ENCODE measurements at regions not wholly inside any gene's neighbourhood (a gene's known extent, or its start where the extent isn't known, plus 50 kb on each side); places are given as distances from the start of the nearest gene placed in this dataset.

- Mint-ChIP-seq H3K27me3 (ENCODE audit: low read depth) (no peaks in the 10 kb centered on the region), H3K36me3 (ENCODE audit: low read depth) (no peaks in the 10 kb centered on the region), H3K4me1 (ENCODE audit: low read depth) (peaks cover 38% of the 10 kb centered on the region), H3K27ac (ENCODE audit: unreplicated experiment) (no peak overlapping the region), H3K9me3 (ENCODE audit: low read depth) (peaks cover 5% of the 10 kb centered on the region), H3K4me3 (ENCODE audit: unreplicated experiment) (no peak overlapping the region)
- TF ChIP-seq CTCF (IDR thresholded peaks at IDR 0.05): no peak
- DNase-seq (ENCODE audit: low spot score): no peak
Observed at GRCh38 chr13:97746649-97747048, 206.8 kb upstream of the IPO5 start.

- H3K27me3 Mint-ChIP-seq (ENCODE audit: low read depth): peaks cover 3% of the 10 kb centered on the region
- peaks cover 5% of the 10 kb centered on the region for H3K9me3 Mint-ChIP-seq (ENCODE audit: low read depth)
- H3K4me3 Mint-ChIP-seq (ENCODE audit: unreplicated experiment): no peak overlapping the region
- peaks cover 32% of the 10 kb centered on the region for H3K4me1 Mint-ChIP-seq (ENCODE audit: low read depth)
- no peak for DNase-seq (ENCODE audit: low spot score)
- peak; percentile 46 for TF ChIP-seq CTCF (IDR thresholded peaks at IDR 0.05)
- no peak overlapping the region for H3K27ac Mint-ChIP-seq (ENCODE audit: unreplicated experiment)
- H3K36me3 Mint-ChIP-seq (ENCODE audit: low read depth): no peaks in the 10 kb centered on the region
Observed at GRCh38 chr13:97749174-97749573, 204.3 kb upstream of the IPO5 start.

- H3K27ac Mint-ChIP-seq (ENCODE audit: unreplicated experiment): peak overlapping the region; percentile 1
Observed at GRCh38 chr13:97751477-97751876, 202.0 kb upstream of the IPO5 start.

GRCh38 chr13:97752961-97753668 lies 200.4 kb upstream of the IPO5 start:
- H3K9me3 Mint-ChIP-seq (ENCODE audit: low read depth): peaks cover 5% of the 10 kb centered on the region
- TF ChIP-seq CTCF (IDR thresholded peaks at IDR 0.05): no peak
- no peak for DNase-seq (ENCODE audit: low spot score)
- H3K27me3 Mint-ChIP-seq (ENCODE audit: low read depth): peaks cover 5% of the 10 kb centered on the region
- no peak overlapping the region for H3K4me3 Mint-ChIP-seq (ENCODE audit: unreplicated experiment)
- H3K4me1 Mint-ChIP-seq (ENCODE audit: low read depth): peaks cover 30% of the 10 kb centered on the region
- H3K36me3 Mint-ChIP-seq (ENCODE audit: low read depth): no peaks in the 10 kb centered on the region
- H3K27ac Mint-ChIP-seq (ENCODE audit: unreplicated experiment): no peak overlapping the region

More at GRCh38 chr13:97751477-97751876, 202.0 kb upstream of the IPO5 start:
- Mint-ChIP-seq H3K4me1 (ENCODE audit: low read depth) (peaks cover 20% of the 10 kb centered on the region), H3K4me3 (ENCODE audit: unreplicated experiment) (no peak overlapping the region), H3K9me3 (ENCODE audit: low read depth) (peaks cover 5% of the 10 kb centered on the region), H3K36me3 (ENCODE audit: low read depth) (no peaks in the 10 kb centered on the region), H3K27me3 (ENCODE audit: low read depth) (peaks cover 5% of the 10 kb centered on the region)
- DNase-seq (ENCODE audit: low spot score): no peak
- no peak for TF ChIP-seq CTCF (IDR thresholded peaks at IDR 0.05)

- H3K27ac Mint-ChIP-seq (ENCODE audit: unreplicated experiment): no peak overlapping the region
- no peak overlapping the region for H3K4me3 Mint-ChIP-seq (ENCODE audit: unreplicated experiment)
- peak; percentile 15 for TF ChIP-seq CTCF (IDR thresholded peaks at IDR 0.05)
- DNase-seq (ENCODE audit: low spot score): no peak
- H3K4me1 Mint-ChIP-seq (ENCODE audit: low read depth): peaks cover 32% of the 10 kb centered on the region
- peaks cover 5% of the 10 kb centered on the region for H3K27me3 Mint-ChIP-seq (ENCODE audit: low read depth)
- no peaks in the 10 kb centered on the region for H3K36me3 Mint-ChIP-seq (ENCODE audit: low read depth)
- peaks cover 5% of the 10 kb centered on the region for H3K9me3 Mint-ChIP-seq (ENCODE audit: low read depth)
Observed at GRCh38 chr13:97753942-97754670, 199.4 kb upstream of the IPO5 start.

All from chondrocyte (in vitro differentiated cells).